Hematopoietic multipotent progenitor cell treated with erythropoietin and hydrocortisone succinate and interleukin-3 and kit ligand, for 8 days (in vitro differentiated cells): ENCODE measurements at regions not wholly inside any gene's neighbourhood (a gene's known extent, or its start where the extent isn't known, plus 50 kb on each side); places are given as distances from the start of the nearest gene placed in this dataset.

Experiments used
- DNase-seq: peaks from one replicate; pipeline ENCODE4 v3.0.0-alpha.2; 2015

DNA sequence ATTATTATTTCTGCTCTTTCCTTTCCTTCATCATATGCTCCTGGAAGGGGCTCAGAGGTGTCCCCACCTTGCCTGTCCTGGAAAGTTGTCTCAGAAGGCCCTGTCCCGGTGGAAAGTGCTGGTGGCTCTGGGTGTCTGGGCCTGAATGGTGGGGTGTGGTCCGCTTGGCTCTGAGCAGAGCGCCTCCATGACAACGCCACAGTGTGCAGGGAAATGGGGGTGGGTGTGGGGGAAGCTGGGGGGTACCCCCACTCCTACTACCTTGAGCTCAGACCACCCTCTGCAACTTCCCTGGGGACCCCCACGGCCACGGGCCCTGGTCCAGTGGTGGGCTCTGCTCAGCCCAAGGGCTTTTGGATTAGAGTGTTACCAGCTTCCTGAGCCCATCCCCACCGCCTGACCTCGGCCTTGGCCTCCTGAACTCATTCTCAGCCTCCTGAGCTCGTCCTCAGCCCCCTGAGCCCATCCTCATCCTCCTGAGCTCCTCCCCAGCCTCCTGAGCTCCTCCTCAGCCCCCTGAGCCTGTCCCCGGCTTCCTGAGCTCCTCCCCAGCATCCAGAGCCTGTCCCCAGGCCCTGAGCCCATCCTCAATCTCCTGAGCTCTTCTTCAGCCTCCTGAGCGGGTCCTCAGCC lies 106.4 kb upstream of the FAM20C start:
- no peak for DNase-seq

GRCh38 chr7:86629-87028 lies 105.7 kb upstream of the FAM20C start:
- no peak for DNase-seq

- no peak for DNase-seq
These were observed 105.3 kb upstream of the FAM20C start for GRCh38 chr7:87047-87446.

- no peak for DNase-seq
These were observed 104.7 kb upstream of the FAM20C start for GRCh38 chr7:87671-88070.

- DNase-seq = no peak
These were observed 104.1 kb upstream of the FAM20C start for GRCh38 chr7:88095-88926.

DNA sequence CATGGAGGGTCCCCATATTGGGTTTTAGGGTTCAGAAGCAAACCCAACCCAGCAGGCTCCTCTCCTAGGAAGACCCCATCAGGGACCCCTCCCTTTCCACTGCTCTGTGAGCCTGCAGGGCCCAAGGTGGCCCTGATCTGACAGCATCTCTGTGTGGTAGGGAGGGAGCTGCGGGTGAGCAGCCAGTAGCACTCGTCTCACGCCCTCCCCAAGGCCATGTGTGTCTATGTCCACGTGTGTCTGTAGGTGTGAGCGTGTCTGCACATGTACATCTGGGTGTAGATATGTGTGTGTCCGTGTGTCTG lies 103.5 kb upstream of the FAM20C start:
- no peak for DNase-seq

GRCh38 chr7:89232-90019 lies 102.9 kb upstream of the FAM20C start:
- no peak for DNase-seq

DNA sequence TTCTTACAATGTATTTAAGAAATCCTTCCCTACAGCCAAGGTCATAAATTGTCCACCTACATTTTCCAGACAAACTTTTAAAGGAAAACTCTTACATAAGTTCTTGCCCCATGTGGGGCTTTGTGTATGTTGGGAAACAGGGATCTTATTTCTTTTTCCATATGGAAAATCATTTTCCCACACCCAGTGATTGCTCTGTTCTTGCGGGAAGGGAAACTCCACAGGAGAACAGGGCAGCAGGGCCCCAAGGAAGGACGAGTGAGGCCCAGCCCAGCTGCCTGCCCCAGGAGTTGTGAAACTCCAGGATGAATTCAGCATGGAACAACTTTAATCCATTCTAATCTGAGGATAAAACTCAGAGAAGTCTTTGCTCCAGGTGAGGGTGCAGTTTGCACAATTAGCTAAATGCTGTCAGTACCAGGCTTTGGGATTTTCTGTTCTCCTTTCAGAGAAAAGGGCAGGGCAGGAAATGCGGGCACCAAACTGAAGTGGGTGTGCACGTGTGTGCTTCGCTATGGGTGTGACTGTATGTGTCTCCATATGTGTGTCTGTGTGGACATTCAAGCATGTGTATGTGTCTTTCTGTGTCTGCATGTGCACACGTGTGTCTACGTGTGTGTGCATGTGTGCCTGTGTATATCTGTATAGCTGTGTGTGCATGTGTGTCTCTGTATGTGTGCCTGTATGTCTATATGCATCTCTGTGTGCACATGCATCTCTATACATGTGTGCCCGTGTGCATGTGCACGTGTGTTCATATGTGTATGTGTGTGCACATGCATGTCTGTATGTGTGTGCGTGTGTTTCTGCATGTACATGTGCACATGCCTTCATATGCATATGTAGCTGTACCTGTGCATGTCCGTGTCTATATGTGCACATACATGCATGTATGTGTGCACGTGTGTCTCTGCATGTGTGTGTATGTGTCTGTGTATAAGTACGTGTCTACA lies 102.0 kb upstream of the FAM20C start:
- DNase-seq = no peak

DNA sequence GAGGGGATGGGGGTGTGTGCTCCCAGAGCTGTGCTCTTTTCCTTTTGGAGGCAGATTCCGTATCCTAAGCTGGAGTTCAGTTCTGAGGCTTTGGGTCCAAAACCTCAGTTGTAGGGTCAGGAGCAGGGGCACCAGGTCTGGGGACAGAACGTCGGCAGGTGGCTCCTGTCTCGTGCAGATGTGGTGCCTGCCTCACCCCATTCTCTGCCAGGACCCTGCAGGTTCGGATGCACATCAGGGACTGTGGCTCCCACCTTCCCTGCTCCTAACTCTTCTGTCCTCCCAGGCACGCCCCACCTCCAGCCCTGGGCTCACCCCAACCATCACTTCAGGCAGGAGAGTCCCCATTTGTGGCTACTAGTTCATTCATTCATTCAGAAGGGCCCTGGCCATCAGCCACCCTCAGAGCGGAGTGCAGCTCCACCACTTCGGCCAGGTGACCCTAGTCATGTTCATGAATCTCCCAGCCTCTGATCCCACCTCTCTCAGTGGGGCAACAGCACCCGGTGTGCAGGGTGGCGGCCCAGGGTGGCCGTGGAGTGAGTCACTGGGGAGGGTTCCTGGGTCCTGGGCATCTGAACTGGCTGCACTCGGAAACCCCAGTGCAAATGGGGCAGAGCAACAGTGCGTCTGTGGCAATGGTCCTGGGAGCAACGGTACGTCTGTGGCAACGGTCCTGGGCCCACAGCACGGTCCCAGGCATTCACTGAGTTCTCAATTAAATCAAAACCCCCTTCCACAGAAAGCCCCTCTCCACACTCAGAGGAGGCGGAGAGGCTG lies 100.8 kb upstream of the FAM20C start:
- no peak for DNase-seq

DNA sequence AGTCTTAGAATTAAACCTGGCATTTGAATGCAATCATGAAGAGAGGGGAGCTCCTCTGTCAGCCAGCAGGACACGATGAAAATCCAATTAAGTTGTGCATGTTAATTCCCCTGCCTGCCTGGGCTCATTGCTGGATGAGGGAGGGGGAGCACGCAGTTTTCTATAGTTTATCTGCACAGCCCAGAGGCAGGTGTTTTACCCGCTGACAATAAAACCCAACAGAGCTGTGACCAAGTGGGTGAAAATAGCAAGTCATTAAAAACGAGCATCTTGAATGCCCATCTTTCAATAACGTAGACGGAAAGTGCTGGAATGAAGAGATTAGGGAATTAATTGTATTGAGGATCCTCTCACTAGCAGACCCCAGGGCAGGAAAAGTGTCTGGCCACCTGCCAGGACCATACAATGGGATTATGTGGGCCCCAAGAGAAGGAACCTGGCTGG lies 100.1 kb upstream of the FAM20C start:
- no peak for DNase-seq

GRCh38 chr7:92888-93672 lies 99.3 kb upstream of the FAM20C start:
- DNase-seq = no peak

DNA sequence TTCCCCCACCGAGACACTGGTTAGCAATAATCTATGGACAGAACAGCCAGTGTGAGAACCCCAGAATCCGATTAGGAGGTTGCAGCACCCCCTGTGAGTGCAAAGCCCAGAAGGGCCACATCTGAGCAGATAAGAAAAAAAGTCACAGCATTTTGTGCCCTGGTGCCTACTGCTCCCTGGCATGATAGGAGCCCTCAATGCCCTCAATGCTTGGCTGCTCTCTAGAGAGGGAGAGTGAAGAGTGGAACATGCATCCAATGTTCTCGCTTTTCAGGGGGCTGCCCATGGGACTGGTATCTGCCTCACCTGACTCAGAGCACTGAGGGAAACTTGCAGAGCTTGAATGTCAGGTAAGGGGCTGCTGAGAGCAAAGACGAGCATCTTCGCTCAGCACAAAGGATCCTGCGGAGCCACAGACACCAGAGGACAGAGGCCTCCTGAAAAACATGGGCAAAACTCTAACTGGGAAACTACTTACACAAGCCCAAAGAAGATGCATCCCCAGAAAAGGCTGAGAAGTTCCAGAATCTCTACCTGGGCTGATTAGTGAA lies 98.0 kb upstream of the FAM20C start:
- no peak for DNase-seq

- DNase-seq = no peak
These were observed 97.0 kb upstream of the FAM20C start for GRCh38 chr7:95180-95862.

GRCh38 chr7:95863-96260 lies 96.5 kb upstream of the FAM20C start:
- DNase-seq = no peak

DNA sequence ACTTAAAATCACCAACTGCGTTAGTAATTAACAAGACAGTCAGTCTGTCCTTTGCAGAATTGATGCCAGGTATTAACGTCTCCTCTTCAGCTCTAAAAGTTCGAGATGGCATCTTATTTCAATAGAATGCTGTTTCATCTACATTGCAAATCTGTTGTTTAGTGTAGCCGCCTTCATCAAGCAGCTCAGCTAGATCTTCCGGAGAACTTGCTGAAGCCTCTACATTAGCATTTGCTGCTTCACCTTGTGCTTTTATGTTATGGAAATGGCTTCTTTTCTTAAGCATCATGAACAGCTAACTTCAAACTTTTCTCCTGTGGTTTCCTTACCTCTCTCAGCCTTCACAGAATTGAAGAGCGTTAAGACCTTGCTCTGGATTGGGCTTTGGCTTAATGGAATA lies 95.5 kb upstream of the FAM20C start:
- DNase-seq = no peak

GRCh38 chr7:97310-97841 lies 95.0 kb upstream of the FAM20C start:
- no peak for DNase-seq

DNA sequence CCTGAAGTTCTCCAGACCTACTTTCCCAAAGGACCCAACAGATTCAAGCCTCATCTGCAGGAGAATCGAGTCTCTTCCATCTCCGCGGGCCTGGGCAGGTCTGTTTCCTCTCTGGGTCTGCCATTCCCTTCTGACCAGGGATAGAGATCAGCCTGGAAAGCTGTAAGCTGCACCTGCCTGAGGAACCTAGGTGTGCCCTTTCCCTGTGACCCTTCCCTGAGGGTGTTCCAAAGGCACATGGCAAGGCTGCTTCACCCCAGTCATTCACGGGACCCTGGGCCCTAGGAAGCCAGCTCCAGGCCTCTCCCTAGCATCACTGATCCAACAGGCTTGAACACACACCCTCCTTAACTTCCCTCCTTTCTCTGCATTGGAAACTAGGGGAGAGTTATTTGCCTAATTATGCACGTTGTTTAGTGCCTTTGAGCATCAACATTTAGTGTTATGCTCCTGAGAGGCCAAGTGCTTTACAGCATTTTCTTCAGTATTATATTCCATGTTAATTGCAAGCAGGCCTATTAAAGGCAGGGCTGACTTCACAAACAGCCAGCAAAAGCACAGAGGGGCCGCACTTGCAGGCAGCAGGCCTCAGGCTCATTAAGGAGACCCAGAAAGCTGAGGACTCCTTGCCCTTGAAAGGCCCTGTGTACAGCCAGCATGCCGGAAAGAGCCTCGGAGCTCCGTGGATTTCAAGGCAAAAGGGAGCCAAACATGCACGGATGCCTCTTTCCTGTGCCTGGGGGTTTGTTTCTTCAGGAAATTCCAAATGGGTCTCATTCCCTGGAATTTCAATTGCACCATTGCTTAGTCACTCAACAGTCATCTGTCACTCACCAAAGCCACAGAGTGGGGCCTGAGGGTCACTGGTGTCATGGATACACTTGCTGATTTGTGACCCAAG lies 91.0 kb upstream of the FAM20C start:
- no peak for DNase-seq

DNA sequence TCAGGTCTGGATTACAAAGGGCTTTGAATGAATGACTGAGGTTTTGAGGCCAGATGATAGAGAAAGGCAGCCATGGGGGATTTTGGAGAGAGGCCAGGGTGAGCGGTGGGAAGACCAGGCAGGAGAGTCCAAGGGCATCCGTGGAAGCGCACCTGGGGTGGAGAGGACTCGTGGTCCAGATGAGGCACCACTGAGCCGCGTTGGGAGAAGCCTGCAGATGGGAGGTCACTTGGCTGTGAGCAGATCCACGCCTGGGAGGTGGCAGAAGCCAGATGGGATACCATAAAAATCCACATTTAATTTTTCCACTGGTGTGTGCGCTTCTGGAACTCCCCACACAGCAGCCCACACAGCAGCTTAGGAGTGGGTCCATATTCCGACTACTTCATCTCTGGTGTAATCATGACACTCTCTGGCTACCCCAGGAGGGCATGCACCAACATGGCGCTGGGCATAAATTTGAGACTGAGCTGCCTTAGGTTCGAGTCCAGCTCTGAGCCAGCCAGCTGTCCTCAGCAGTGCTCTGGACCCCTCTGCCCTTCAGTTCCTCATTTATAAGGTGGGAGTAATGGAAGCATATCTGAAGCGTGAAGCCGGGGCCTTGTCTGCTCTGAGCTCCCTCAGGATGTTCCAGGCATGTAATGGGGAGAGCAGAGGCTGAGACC lies 90.2 kb upstream of the FAM20C start:
- no peak for DNase-seq
